HG03469 (cell line): ENCODE measurements at regions not wholly inside any gene's neighbourhood (a gene's known extent, or its start where the extent isn't known, plus 50 kb on each side); places are given as distances from the start of the nearest gene placed in this dataset.
"Not testable (repeated sequence)": the region's sequence is repeated elsewhere in the genome, so short reads cannot be mapped to it uniquely, and the experiment has no call there.

Experiments used
- ATAC-seq: cut with Tn5 transposase; IDR thresholded peaks from one replicate; pipeline ENCODE4 v1.9.1; 2021; ENCODE audit warnings: mild to moderate bottlenecking, moderate library complexity, moderate number of reproducible peaks; ENCODE audit not compliant: unreplicated experiment

- ATAC-seq: no peak
Measured at GRCh38 chrX:122625239-122625638, 558.8 kb upstream of the GRIA3 start.

GRCh38 chrX:122625821-122626220, 558.3 kb upstream of the GRIA3 start:
- ATAC-seq: no peak

DNA sequence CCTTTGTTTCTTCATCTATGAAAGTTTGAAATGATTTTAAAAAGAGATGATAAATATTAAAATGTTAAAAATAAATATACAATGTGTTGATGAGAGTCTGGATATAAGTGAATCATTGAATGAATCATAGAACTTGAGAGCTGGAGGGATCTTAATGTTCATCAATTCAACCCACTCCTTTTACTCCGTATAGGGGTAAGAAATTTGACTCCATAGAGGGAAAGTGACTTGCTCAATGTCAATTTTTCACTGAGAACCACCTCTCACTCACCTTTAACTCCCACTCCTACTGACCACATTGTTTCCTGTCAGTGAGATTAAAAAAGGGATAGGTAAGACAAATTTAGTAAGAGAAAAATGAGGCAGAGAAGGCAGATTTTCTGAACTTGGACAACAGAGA, 557.2 kb upstream of the GRIA3 start:
- ATAC-seq: no peak

DNA sequence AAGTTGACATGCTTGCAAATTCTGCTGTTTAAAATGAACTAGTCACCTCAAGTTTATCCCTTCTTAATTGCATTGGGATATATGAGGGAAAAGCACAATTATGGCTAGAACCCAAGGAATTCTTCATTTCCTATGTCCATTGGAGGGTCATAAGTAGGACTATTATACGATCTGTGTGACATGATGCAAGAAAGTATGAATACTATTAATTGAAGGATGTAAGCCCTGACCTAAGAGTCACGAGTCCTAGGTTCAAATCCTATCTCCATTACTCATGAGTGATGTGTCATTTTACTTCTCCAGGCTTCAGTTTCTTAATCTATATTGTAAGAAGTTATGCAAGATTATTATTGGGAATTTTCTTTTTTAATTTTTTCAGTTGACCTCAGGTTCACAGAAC, 542.9 kb upstream of the GRIA3 start:
- ATAC-seq: no peak

DNA sequence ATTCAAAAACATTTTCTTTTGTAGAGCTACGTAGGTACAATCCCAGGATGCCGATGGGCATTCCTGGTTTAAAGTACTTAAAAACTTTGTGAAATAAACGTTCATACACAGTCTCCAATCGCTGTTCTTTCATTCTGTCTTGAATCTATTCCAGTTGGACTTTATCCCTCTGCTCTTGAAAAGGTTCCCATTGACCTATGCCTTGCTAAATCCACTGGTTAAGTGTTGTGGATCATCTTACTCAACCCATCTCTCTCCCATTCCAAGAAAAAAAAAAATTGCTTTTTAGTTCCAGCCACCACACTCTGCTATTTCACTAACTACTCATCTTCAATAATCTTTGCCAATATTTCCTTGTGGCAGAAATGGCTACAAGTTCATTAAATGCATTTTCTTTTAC, 542.3 kb upstream of the GRIA3 start:
- no peak for ATAC-seq

GRCh38 chrX:122655256-122655655, 528.8 kb upstream of the GRIA3 start:
- not testable (repeated sequence) for ATAC-seq

GRCh38 chrX:122666601-122667000, 517.5 kb upstream of the GRIA3 start:
- ATAC-seq: no peak

DNA sequence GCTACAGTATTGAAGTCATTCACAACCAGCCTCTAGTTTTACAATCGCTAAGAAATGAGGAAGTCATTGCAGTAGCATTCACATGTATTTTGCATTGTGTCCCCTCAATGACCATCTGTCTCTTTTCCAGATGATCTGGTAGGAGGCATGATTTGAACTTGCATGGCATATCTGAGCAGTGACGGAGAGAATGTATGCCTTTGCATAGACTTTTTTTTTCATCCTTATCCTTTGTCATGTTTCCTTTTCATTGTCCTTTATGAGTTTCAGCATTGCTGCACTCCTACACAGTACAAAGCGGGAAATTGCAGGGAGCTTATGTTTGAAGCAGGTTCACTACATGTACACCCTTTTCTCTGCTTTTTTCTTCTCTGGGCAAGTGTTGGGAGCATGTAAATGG, 516.4 kb upstream of the GRIA3 start:
- ATAC-seq: no peak

GRCh38 chrX:122703762-122704161, 480.3 kb upstream of the GRIA3 start:
- no peak for ATAC-seq

- ATAC-seq: no peak
Measured at GRCh38 chrX:122739770-122740169, 444.3 kb upstream of the GRIA3 start.

GRCh38 chrX:122770581-122770980, 413.5 kb upstream of the GRIA3 start:
- no peak for ATAC-seq

DNA sequence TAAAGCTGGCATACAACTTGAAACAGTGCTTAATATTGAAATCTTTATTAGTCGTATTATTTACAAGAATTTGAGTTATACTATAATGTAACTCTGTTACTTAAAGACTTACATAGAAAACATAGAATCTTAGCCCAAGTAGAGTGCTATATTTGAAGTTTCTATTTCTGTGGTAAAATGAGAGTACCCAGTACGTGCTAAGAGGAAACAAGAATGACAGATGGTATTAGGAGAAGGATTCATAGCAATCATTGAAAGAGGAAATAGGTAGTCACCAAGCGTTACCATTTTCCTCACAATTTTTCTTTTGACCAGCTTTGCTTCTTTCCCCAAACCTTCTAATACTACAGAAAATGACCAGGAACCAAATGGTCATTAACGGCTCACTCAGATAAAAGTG, 412.1 kb upstream of the GRIA3 start:
- ATAC-seq: no peak

- no peak for ATAC-seq
Measured at GRCh38 chrX:122777766-122778165, 406.3 kb upstream of the GRIA3 start.

DNA sequence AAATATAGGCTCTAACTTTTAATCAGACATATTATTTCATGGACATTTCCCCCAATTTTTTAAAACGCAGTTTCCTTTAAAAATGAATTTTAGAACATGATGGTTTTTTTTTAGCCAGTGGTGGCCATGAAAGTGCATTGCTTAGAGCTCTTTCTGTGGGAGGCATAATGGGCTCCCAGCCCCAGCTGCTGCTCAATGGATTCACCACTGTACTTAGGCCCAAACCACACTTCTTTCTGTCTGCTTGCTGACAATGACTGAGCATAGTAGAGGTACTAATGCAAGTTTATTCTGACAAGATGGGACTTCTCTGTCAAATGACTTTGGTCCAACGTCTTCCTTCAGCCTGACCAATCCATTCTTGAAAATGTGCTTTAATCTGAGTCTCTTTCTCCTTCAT, 400.2 kb upstream of the GRIA3 start:
- ATAC-seq: no peak

DNA sequence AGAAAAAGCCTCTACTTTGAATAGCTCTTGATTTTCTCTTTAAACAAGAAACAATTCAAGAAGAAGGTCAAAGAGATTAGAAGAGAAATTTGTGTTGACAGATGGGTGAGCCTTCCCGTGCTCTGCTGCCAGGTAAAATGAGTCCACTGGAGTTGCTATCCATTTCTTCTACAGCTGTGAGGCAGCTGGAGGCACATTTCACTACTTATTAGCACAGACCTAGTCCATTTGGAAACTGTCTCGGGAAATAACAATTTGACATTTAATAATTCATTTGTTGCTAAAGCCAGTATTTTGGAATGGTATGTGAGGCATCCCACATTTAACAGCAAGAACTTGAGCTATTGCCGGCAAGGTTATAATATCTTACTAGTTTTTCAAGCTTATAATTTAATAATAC, 396.8 kb upstream of the GRIA3 start:
- ATAC-seq: no peak

- no peak for ATAC-seq
Measured at GRCh38 chrX:122788216-122788615, 395.9 kb upstream of the GRIA3 start.

GRCh38 chrX:122790376-122791095, 393.5 kb upstream of the GRIA3 start:
- ATAC-seq: no peak

GRCh38 chrX:122813876-122814275, 370.2 kb upstream of the GRIA3 start:
- ATAC-seq: no peak

- no peak for ATAC-seq
Measured at GRCh38 chrX:122816288-122816687, 367.8 kb upstream of the GRIA3 start.

- ATAC-seq: no peak
Measured at GRCh38 chrX:122817321-122817955, 366.6 kb upstream of the GRIA3 start.

DNA sequence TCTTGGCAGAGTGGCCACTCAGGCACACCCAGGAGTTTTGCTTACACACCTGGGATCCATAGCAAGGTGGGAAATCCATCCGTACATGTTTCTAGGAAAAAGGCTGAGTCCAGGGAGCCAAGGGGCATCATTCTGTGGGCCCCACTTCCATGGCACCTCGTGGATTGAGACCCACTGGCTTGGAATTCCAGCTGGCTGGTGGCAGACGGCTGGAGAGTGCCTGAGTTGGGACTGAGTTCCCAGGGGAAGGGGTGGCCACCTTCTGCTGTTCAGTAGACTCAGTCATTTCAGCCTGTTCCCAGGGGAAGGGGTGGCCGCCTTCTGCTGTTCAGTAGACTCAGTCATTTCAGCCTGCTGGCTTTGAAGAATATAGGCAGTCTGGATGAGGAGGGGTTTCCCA, 366.0 kb upstream of the GRIA3 start:
- no peak for ATAC-seq

- no peak for ATAC-seq
Measured at GRCh38 chrX:122833230-122833629, 350.8 kb upstream of the GRIA3 start.

GRCh38 chrX:122835886-122836285, 348.2 kb upstream of the GRIA3 start:
- ATAC-seq: no peak
